Gastrocnemius medialis (tissue), 4 donors: ENCODE measurements at regions not wholly inside any gene's neighbourhood (a gene's known extent, or its start where the extent isn't known, plus 50 kb on each side); places are given as distances from the start of the nearest gene placed in this dataset.

ENCODE experiments used
- ATAC-seq, 2 donors: fragments of 150-250 bp; one replicate each; pipeline ENCODE4 v1.9.1; 2016
- DNase-seq, 2 donors: peaks; one replicate each; pipeline ENCODE4 v3.0.0-alpha.2; 2019
- H3K27ac ChIP-seq, 4 donors: fragments of 200-600 bp; sonication (generic); 1 replicate in 1 of 4; 2 replicates in 3 of 4; pipeline ENCODE4 v1.5.1; 2016 to 2018; ENCODE audit warnings: mild to moderate bottlenecking in 2 of 4, moderate library complexity in 1 of 4
- H3K27me3 ChIP-seq, 3 donors: fragments of 200-600 bp; sonication (generic) in 2 of 3; 1 replicate in 1 of 3; 2 replicates in 2 of 3; pipeline versions ENCODE4 v1.5.1 to v1.6.0; 2016 to 2019; ENCODE audit warnings: mild to moderate bottlenecking in 1 of 3, moderate library complexity in 1 of 3
- H3K36me3 ChIP-seq, 2 donors: fragments of 200-600 bp; sonication (generic) in 1 of 2; one replicate each; pipeline ENCODE4 v1.5.1; 2017 to 2018
- H3K4me1 ChIP-seq, 2 donors: fragments of 200-600 bp; sonication (generic) in 1 of 2; one replicate each; pipeline ENCODE4 v1.5.1; 2016 to 2017; ENCODE audit warnings: mild to moderate bottlenecking in 2 of 2
- H3K4me3 ChIP-seq, 4 donors: fragments of 200-600 bp; sonication (generic) in 3 of 4; 1 replicate in 1 of 4; 2 replicates in 3 of 4; pipeline ENCODE4 v1.5.1; 2016 to 2019; ENCODE audit warnings: mild to moderate bottlenecking in 2 of 4
- H3K9me3 ChIP-seq, 3 donors: fragments of 200-600 bp; sonication (generic) in 2 of 3; 1 replicate in 1 of 3; 2 replicates in 2 of 3; pipeline ENCODE4 v1.5.1; 2016 to 2019
- POLR2A ChIP-seq, 2 donors: fragments of 450-650 bp; IDR thresholded peaks; one replicate each; pipeline ENCODE4 v1.6.1; 2017; ENCODE audit warnings: antibody characterized with exemption in 2 of 2, mild to moderate bottlenecking in 2 of 2, moderate library complexity in 2 of 2
- in situ Hi-C, 4 donors: fragments of 200-750 bp; cut with MboI; loops; one replicate each; pipeline versions ENCODE4 v1.15.0 to v1.8.0; 2017; ENCODE audit warnings: low sequenced_read_pairs in 4 of 4
- intact Hi-C: fragments of 100-400 bp; cut with DNase I; formaldehyde crosslinking; loops from one replicate; pipeline ENCODE4 v1.15.1; 2023; ENCODE audit warnings: low total_unique reads
- TF ChIP-seq, protein P1 (sequence below), 5 experiments: fragments of 450-650 bp in 3 of 5; fragments of 200-600 bp in 2 of 5; sonication (generic) in 2 of 5; IDR thresholded peaks in 4 of 5; conservative IDR thresholded peaks in 1 of 5; 1 replicate in 4 of 5; 2 replicates in 1 of 5; pipeline ENCODE4 v1.5.1; 2016 to 2019; ENCODE audit warnings: antibody characterized with exemption in 5 of 5, mild to moderate bottlenecking in 3 of 5, moderate library complexity in 3 of 5

DNA sequence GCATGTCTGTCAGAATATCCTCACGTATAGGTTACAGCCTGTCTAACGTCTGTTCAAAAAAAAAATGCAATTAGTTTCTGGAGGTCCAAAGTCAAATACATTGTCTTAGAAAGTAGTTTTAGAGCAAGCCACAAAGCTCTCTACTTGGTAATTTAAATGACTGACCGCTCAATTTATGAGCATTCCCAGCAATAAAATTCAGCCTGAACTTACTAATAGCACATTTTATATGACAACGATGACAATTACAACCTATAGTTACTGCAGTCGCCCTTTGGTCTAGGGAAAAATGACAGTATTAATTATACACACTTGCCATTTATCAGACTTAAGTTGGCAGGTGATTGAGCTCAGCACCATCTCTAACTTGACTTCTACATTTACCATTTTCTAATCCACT lies 425.8 kb upstream of the STEAP1 start:
- intact Hi-C loops, result no loop called here
- no peak for ATAC-seq

DNA sequence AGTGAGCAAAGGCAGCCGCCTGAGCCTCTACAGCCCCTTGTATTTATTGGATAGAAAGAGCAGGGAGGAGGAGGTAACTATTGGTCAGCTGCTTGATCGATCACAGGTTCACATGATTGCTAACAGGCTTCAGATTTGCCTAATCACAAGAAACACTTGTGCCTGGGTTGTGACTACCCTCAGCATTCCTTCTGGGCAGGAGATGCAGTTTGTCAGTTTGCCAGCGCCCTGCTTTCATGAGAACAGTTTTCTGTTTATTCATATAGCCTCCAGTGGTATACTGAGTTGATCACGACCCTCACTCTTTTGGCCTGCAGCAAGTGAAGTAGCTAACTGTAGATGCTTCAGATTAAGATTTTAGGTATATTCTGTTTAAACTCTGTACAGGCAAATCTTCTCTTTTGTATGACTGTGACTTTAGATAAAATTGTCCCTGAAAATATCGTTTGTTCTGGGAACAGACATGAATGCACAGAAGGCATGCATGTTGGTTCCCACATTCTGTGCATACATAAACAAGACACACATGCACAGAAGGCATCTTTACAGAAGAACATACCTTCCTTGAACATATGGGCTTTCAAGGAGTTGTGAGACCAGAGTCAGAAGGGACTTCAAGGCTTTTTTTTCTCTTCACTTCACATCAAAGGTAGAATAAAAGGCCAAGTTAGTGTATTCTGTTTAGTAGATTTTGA lies 422.4 kb upstream of the STEAP1 start:
- no peak for TF ChIP-seq POLR2A (IDR thresholded peaks at IDR 0.05)
- TF ChIP-seq, protein P1, sequence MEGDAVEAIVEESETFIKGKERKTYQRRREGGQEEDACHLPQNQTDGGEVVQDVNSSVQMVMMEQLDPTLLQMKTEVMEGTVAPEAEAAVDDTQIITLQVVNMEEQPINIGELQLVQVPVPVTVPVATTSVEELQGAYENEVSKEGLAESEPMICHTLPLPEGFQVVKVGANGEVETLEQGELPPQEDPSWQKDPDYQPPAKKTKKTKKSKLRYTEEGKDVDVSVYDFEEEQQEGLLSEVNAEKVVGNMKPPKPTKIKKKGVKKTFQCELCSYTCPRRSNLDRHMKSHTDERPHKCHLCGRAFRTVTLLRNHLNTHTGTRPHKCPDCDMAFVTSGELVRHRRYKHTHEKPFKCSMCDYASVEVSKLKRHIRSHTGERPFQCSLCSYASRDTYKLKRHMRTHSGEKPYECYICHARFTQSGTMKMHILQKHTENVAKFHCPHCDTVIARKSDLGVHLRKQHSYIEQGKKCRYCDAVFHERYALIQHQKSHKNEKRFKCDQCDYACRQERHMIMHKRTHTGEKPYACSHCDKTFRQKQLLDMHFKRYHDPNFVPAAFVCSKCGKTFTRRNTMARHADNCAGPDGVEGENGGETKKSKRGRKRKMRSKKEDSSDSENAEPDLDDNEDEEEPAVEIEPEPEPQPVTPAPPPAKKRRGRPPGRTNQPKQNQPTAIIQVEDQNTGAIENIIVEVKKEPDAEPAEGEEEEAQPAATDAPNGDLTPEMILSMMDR (IDR thresholded peaks at IDR 0.05 in 4 of 5, conservative IDR thresholded peaks at IDR 0.05 in 1 of 5), result no peak
- Histone ChIP-seq H3K36me3 (no peaks in the 10 kb centered on the region), H3K9me3 (no peaks in the 10 kb centered on the region), H3K27me3 (no peaks in the 10 kb centered on the region), H3K27ac (no peak overlapping the region), H3K4me3 (no peak overlapping the region), H3K4me1 (no peaks in the 10 kb centered on the region)
- intact Hi-C loops (no loop called here), in situ Hi-C loops (no loop called here)
- ATAC-seq, result no peak
- no peak for DNase-seq

More for the DNA sequence above, 425.8 kb upstream of the STEAP1 start:
- no peak for DNase-seq
- Histone ChIP-seq H3K27me3 (no peaks in the 10 kb centered on the region), H3K4me1 (no peaks in the 10 kb centered on the region), H3K9me3 (no peaks in the 10 kb centered on the region), H3K27ac (no peak overlapping the region), H3K4me3 (no peak overlapping the region), H3K36me3 (no peaks in the 10 kb centered on the region)
- in situ Hi-C loops, result no loop called here
- TF ChIP-seq, protein P1 (IDR thresholded peaks at IDR 0.05 in 4 of 5, conservative IDR thresholded peaks at IDR 0.05 in 1 of 5), result no peak
- no peak for TF ChIP-seq POLR2A (IDR thresholded peaks at IDR 0.05)

- no peak for ATAC-seq
- TF ChIP-seq, protein P1 (IDR thresholded peaks at IDR 0.05 in 4 of 5, conservative IDR thresholded peaks at IDR 0.05 in 1 of 5), result no peak
- no peak for TF ChIP-seq POLR2A (IDR thresholded peaks at IDR 0.05)
- Histone ChIP-seq H3K4me1 (no peaks in the 10 kb centered on the region), H3K36me3 (no peaks in the 10 kb centered on the region), H3K27me3 (no peaks in the 10 kb centered on the region), H3K9me3 (no peaks in the 10 kb centered on the region), H3K4me3 (no peak overlapping the region), H3K27ac (no peak overlapping the region)
- intact Hi-C loops (no loop called here), in situ Hi-C loops (no loop called here)
- no peak for DNase-seq
These were observed 415.7 kb upstream of the STEAP1 start for GRCh38 chr7:89738549-89738948.

DNA sequence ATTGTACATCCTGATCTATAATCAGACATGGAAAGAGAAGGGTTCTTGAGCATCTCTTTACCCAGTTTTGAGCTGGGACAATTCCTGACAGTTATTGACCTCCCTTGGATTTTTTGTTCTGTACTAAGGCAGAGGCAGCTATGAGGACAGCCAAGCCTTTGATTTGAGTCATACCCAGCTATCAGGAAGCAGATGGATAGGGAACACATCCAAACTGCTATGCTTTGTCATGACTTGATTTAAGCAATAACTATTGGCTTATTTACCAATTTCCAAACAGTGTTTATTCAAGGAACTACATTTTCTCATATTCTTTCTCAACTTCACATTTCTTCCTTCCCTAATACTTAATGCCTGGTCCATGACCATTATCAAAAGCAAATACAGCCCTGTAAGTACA lies 396.4 kb upstream of the STEAP1 start:
- in situ Hi-C loops (no loop called here), intact Hi-C loops (no loop called here)
- DNase-seq (no peak), ATAC-seq (no peak)
- Histone ChIP-seq H3K27me3 (no peaks in the 10 kb centered on the region), H3K36me3 (no peaks in the 10 kb centered on the region), H3K27ac (no peak overlapping the region), H3K4me1 (no peaks in the 10 kb centered on the region), H3K9me3 (no peaks in the 10 kb centered on the region), H3K4me3 (no peak overlapping the region)
- TF ChIP-seq POLR2A (IDR thresholded peaks at IDR 0.05), result no peak
- TF ChIP-seq, protein P1 (IDR thresholded peaks at IDR 0.05 in 4 of 5, conservative IDR thresholded peaks at IDR 0.05 in 1 of 5), result no peak

- intact Hi-C loops (no loop called here), in situ Hi-C loops (no loop called here)
- H3K27ac ChIP-seq, result no peak overlapping the region
- no peaks in the 10 kb centered on the region for H3K36me3 ChIP-seq
- H3K9me3 ChIP-seq, result no peaks in the 10 kb centered on the region
- TF ChIP-seq, protein P1 (IDR thresholded peaks at IDR 0.05 in 4 of 5, conservative IDR thresholded peaks at IDR 0.05 in 1 of 5), result no peak
- no peak for TF ChIP-seq POLR2A (IDR thresholded peaks at IDR 0.05)
- no peaks in the 10 kb centered on the region for H3K27me3 ChIP-seq
- no peak for ATAC-seq
- H3K4me3 ChIP-seq, result no peak overlapping the region
- no peak for DNase-seq
- H3K4me1 ChIP-seq, result no peaks in the 10 kb centered on the region
These were observed 393.6 kb upstream of the STEAP1 start for GRCh38 chr7:89760690-89761089.
